GM03348 (cell line): ENCODE measurements at regions not wholly inside any gene's neighbourhood (a gene's known extent, or its start where the extent isn't known, plus 50 kb on each side); places are given as distances from the start of the nearest gene placed in this dataset.

Experiments
- DNase-seq: peaks from one replicate; pipeline ENCODE4 v3.0.0; 2012; ENCODE audit warnings: low spot score

DNA sequence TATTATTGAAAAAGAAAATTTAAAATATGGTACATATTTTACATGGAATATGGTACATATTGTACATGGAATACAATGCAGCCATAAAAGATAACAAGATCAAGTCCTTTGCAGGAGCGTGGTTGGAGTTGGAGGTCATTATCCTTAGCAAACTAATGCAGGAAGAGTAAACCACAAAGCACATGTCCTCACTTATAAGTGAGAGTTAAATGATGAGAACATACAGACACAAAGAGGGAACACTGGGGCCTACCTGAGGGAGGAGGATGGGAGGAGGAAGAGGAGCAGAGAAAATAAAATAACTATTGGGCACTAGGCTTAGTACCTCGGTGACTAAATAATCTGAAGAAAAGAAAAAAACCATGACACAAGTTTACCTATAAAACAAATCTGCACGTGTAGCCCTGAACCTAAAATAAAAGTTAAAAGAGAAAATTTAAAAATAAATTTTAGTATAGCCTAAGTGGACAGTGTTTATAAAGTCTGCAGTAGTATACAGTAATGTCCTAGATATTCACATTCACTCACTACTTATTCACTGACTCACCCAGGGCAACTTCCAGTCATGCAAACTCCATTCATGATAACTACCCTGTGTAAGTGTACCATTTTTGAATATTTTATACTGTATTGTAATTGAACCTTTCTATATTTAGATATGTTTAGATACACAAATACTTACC lies 204.4 kb downstream of the FAM76B start:
- DNase-seq: no peak

DNA sequence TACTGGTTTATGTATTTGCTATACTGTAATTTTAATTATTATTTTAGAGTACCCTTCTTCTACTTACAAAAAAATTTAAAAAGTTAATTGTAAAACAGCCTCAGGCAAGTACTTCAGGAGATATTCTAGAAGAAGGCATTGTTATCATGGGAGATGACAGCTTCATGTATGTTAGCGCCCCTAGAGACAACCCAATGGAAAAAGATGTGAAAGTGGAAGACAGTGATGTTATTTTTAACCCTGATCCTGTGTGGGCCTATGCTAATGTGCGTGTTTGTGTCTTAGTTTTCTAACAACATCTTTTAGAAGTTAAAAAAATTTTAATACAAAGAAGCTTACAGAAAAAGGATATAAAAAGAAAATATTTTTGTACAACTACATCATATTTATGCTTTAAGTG lies 205.0 kb downstream of the FAM76B start:
- no peak for DNase-seq

DNA sequence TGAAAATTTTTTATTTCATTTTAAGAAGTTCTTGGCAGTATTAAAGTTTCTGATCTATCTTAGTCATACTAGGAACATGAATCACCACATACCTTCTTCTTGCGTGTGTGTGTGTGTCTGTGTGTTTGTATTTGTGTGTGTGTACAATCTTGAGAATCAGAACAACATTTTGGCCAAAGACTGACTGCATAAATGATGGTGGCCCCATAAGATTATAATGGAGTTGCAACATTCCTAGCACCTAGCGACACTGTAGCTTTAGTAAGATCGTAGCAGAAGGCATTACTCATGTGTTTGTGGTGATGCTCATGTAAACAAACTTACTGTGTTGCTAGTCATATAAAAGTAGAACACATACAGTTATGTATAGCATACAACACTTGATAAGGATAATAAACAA lies 205.4 kb downstream of the FAM76B start:
- DNase-seq: no peak

DNA sequence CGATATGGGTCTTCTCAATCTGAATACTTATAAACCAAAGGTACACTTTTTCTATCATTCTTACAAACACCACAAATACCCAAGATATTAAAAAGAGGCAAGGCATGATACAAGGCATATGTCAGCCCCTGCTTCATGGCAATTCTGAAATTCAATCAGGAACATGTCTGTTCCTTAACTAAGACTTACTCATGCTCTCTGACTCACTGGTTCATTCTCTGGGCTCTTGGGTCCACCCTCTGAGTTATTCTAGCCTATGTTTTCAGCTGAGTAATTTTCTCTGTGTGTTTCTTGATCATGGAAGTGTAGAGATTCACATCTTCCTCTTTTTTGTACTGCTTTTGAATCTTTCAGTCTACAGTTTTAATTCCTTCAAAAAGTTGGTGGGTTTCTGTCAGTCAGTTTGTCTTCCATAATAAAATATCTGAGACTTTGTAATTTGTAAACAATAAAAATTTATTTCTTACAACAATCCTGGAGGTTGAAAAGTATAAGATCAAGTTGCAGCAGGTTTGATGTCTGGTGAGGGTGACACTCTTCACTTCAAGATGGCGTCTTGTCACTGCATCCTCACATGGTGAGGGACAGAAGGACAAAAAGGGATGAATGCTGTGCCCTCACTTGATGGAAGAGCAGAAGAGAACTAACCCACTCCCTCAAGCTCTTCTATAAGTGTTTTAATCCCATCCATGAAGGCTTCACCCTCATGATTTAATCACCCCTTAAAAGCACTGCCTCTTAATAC lies 211.7 kb downstream of the FAM76B start:
- peak; percentile 46 for DNase-seq

DNA sequence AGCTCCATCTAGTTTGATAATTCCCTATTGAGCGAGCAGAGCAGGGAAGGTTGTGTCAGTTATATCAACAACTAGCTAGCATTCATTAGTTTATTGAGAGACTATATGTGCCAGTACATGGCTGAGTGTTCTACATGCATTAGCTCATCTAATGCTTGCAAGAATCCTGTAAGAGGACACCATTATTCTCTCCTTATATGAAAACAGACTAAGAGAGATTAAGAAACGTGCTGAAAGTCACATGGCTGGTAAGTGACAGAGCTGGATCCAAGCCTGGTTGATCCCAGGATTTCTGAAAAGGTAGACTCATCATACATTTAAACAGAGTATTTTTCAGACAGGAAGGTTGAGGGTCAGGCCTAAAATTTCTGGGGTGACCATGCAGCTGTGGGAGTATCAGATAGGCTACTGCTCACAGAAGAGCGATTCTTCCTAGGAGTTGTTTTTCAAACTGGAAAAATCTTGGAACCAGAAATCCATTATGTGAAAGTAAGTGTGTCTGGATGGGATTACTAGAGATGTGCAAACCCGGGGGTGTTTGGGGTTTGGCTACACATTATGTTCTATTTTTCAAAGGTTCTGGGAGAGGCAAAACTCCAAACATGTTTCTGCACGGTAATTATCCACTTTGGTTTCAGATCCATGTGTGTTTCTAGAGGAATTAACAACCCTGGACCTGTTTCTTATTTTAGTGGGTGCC lies 213.3 kb downstream of the FAM76B start:
- DNase-seq: no peak

DNA sequence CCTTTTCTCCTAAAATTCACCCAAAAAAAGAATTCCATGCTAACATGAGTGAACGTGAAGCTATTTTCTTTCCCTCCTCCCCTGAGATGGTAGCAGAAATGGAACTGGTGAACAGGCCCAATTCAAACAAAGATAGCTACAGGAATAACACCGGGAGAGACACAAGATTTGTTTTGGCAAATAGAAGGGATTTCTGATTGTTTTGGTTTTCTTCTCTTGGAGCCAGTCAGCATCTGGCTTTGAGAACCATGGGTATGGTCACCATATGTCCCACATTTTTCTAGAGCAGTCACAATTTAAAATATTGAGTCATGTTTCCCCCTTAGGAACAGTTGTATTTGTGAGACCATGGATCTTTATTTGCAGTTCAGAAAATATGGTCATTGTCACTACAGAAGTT lies 214.1 kb downstream of the FAM76B start:
- no peak for DNase-seq

DNA sequence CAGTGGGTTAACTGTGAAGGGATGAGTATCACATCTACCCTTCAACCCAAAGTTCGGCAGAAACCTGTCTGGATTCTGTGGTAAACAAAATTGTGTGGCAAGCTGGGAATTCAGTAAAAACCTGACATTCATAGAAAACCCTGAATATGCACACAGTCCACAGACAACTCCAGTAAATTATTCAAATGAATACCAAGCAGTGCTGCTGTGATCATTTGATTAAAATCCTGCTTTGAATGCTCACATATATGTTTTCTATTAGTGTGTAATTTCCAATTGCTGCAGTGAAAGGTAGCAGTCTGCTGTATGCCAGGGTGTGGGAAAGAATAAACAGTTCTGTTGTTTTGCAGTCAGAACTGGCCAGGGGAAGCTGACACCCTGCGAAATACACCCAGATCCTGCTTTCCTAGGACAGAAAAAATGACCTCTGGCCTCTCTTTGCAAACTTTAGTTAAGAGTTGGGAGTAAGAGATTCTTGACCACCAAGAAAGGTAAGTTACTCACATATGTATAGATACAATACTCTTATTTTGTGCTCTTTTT lies 217.8 kb downstream of the FAM76B start:
- DNase-seq: no peak

DNA sequence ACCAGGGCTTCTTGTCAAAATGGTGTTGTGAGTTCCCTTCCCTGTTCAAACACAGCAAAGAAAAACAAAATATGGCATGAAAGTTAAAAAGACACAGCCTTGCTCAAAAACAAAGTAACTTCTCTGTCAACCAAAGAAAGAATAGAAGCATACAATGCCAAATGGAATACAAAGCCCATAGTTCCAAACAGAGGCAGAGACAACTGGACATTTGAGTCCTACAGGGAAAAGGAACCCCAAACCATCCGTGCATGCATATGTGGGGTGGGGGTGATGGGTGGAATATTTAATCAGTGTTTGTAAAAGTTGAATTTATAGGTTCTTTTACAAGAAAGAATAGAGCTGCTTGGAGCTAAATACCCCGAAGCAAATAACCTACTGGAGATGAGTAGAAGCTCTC lies 218.7 kb downstream of the FAM76B start:
- no peak for DNase-seq

DNA sequence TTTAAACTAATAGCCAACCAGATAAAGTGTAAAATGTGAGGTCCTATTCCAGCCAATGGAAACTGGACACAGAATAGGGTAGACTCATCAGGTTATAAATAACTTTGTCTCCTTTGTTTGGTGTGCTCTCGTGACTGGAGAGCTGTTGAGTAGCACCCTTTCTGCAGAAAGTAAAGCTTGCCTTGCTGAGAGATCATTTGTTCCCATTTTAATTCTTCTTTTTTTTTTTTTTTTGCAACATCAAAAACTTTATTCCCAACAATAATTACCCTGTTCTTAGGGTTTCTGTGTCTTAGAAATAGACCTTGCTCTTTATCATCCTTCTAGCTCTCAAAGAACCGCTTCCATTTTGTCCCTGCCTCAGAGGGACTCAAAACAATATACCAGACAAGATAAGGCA lies 220.4 kb downstream of the FAM76B start:
- DNase-seq: no peak

DNA sequence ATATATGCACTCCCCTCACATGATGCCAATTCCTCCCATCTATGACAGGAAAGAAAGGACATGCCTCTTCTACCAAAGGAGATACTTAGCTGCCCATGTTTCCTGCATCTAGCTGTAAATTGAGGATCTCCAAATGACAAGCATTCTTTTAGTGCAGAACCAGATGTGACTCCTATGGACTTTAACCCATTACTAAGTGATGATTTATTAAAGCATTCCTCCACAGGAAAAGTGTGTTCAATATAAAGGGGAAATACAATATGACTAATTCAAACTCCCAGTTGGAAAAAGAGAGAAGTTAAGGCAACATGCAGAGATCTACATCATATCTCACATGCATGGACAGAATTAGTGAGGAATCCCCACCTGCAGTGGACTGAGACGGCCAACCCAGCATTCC lies 221.3 kb downstream of the FAM76B start:
- no peak for DNase-seq

DNA sequence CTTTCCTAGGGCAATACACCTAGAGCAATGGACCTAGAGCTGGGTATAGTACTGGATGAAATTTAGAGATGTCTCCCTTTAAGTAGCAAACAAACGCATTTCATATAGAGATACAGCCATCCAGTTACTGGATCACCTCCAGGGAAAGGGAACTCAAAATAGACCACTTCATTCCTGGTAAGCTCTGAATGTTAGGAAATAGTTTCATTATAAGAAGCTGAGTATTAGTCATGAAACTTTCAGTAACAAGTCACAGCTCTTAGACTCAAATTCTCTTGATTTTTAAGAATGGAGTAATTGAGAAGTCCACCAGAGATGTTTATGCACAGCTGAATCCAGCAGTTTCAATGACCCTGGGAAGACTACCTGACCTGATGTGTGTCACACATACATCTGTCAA lies 221.9 kb downstream of the FAM76B start:
- peak; percentile 57 for DNase-seq

DNA sequence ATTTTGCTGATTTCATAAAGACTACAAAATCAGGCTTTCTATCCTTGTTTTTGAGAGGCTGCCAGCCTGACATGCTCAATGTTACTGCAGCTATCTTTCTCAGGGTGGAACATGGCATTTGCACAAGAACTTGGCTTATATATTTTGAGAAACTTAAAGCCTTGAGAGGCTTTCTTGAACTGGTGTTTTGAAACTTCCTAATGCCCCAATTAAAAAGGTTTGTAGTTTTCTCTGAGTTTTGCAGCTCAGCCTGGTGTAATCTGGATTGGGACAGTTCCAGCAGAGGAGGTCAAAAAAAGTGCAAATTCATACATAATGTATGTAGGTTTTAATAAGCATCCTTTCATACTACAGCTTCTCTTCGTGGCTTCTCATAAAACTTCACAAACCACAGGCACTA lies 223.4 kb downstream of the FAM76B start:
- DNase-seq: no peak

DNA sequence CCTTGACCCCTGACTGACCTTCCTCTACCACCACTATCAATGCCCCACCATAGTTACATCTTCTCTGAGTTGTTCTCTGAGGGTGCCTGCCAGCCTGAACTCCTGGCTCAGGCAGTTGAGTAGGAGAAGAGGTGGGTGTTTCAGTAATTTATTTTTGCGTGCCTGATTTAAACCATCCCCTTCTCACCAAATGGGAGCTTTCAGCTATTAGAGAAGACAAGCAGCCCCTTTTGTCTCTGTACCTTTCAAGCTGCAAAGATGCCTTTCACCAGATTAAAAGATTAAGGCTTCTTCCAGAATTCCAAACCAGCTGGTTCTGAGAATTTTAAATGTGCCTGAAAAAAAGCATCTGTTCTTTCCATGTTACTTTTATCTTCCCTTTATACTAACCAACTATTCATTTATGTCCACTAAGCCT lies 223.8 kb downstream of the FAM76B start:
- DNase-seq: no peak

DNA sequence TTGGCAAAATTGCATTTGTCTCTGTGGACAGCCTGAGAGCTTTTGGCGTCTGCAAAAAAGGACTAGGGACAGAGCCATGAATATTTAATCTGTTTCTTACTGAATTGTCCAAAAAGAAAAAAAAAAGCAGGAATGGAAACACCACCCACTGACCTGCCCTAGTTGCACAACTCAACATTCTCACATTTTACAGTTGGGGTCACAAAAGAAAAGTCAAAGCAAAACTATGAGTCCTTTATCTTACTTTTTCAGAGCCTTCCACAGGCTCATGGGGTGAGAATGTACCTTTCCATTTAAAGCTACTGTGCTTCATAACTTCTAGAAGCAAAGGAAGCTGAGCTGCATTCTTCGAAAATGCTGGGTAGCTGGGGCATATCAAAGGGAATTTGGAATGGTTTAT lies 225.7 kb downstream of the FAM76B start:
- peak; percentile 24 for DNase-seq

DNA sequence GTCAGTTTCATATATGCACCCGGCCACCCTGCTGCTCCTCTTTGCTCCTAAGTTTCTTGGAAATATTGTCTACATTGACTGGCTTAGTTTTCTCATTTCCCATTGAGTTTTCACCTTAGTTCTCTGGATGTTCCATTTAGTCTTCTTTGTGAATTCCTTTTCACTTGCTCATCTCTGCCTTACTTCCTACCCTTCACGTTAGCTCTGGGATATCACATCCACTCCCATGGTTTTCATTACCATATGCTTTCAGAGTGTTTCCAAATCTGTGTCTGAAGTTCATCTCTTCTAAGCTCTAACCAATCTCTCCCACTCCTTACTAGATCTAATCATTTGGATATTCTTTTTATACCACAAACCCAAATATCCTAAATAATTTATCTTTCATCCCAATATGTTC lies 226.4 kb downstream of the FAM76B start:
- peak; percentile 34 for DNase-seq

DNA sequence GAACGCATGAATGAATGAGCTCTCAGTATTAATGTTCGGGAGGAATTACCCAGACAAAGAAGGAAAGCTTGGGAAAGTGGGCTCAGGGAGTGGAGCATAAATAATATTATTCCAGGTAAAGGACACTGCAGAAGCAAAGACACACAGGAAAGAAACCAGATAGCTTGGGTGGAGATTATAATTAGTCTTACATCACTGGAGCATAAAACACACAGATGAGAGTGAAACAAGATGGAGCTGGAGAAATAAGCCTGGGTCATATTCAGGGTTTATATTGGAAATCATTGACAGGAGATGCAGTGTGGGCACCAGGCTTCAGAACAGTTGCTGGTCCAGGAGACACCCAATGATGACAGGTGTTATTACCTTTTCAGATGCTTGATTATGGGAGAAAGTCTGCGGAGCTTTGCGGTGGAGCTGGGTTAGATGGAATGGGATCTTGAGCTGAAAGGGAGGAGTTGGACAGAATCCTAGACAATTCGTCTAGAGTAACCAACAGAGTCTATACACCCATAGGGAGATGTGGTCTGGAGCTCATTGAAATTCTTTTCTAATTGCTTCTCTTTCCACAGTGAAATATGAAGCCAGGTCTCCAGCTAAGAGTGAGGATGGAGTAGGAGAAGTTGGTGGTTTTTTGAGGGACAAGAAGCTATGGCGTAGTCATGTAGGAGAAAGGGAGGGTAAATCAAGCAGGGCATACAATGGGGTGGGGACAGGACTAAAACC lies 227.2 kb downstream of the FAM76B start:
- DNase-seq: no peak

DNA sequence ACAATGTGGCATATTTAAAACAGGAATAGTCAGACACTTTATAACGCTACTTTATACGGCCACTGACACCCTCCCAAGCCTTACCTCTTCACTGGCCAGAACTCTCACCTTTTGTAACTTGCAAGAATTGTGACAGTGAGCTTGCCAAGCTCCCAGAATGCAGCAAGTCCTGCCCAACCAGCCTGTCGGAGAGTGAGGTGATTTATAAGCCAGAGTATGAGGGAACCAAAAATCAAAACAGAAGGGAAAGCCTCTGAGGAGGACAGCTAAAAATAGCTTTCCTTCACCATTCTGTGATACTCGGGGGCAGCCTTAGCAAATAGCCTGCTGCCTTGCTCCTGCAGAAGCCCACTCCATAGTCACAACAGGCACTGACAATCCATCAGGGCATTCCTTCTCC lies 229.7 kb downstream of the FAM76B start:
- no peak for DNase-seq

DNA sequence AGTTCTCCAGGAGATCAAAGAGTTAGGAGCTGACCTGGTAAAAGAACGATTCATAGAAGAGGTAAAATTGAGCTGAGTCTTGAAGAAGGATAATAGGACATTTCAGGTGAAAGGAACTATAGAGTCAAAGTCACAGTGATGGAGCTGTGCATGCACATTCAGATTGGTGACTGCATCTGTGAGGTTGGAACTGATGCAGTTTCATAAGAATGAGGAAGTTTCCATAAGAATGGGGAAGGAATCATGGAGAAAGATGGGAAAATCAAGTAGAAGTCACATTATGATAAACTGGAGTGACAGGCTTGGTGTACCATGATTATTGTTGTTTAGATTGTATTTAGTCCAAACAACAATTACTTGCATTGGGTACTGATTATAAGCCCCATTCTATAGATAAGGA lies 232.2 kb downstream of the FAM76B start:
- no peak for DNase-seq

DNA sequence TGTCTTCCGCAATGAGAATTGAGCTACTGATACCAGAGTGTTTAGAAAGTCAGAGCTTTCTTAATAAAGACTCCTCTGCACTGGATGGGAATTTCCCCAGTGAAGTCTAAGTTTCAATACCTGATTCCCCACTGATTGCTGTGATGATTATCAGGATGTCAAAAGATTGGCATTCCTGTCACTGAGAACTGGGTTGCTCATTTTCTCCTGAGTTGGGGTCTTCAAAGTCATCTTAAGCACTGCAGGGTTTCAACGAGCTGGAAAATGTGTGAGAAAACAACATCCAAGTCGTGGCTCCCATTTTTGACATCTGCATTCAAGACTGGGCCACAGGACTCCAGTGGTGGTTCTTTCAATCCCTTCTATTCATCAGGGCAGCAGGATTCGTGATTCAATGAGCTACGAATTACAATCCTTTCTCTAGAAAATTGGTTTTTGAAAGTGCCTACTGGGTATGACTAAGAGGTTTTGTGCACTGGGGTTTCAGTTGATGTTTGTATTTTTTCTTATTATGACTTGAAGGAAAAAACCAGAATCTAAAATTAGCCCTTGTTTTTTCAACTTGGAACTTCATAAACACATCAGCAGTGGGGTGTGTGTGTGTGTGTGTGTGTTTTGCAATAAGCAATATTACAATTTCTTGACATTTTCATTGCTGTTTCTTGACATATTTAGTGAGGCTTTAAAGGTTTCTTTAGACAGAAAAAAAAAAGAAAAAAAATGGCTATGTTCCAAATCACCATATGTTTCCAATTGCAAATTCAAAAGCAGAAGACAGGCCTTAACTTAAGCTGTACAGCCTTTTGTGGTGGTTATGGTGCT lies 233.0 kb downstream of the FAM76B start:
- DNase-seq: peak; percentile 27

DNA sequence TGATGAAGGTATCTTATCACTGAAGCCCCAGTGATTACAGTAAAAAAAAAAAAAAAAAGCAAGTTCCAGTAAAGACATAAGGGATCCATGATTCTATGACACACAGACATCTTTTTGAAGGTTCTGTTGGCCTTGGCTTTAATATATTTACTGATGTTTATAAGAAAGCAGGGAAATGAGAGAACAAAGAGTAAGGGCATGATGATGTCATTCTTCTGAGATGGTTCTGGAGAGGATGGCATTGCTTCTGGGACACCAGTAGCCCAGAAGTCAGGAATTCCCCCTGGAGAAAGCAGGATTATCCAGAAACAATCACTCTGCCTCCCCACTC lies 233.6 kb downstream of the FAM76B start:
- DNase-seq: no peak

DNA sequence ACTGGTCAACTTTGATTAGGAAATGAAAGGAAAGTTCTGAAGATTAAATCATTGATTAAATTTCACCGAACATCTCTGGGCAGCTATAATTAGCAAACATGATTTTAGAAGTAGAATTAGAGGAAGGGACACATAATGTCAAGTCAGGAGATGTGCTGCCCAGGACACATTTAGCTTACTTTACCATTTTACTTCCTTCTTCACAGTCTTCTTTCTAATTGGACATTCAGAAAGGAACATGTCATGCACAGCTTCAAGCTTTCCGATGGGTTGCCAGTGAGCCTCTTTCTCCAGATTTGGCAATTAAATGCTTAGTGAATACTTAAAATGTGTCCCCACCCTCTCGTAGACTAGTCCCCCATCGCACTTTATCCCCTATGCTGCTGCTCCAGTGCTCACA lies 234.7 kb downstream of the FAM76B start:
- no peak for DNase-seq

DNA sequence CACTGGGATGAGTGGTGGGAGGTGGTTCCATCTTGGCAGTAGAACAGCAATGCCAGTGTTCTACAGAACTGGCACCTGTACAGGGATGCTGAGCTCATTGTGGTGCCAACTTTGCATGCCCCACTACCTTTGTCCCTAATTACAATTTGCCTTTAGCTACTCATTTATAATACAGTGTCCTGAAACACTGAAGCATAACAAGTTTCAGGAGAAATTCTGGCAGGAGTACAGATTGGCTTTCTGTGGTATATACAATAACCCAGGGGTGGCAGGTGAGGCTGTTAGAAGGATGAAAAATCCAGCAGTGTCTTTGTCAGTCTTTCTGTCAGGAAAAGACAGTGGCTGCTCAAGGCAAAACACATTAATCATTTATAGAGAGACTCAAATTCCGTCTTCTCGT lies 240.3 kb downstream of the FAM76B start:
- DNase-seq: no peak
